NB4 (cell line): ENCODE measurements at regions not wholly inside any gene's neighbourhood (a gene's known extent, or its start where the extent isn't known, plus 50 kb on each side); places are given as distances from the start of the nearest gene placed in this dataset.

Experiments used
- DNase-seq: peaks from one replicate; pipeline ENCODE4 v3.0.0; 2010; ENCODE audit warnings: low read depth
- H3K4me3 ChIP-seq: one replicate; pipeline ENCODE4 v1.5.1; 2011; ENCODE audit warnings: mild to moderate bottlenecking, low read depth, low read length, moderate library complexity
- CTCF ChIP-seq: IDR thresholded peaks from one replicate; pipeline ENCODE4 v1.5.1; 2012; ENCODE audit warnings: low read depth, low read length
- MAX ChIP-seq: IDR thresholded peaks from 2 replicates; pipeline ENCODE4 v1.6.1; 2011; ENCODE audit warnings: low read depth, low read length
- MYC ChIP-seq: IDR thresholded peaks from 2 replicates; pipeline ENCODE4 v1.6.1; 2011; ENCODE audit warnings: low read depth, low read length
- POLR2A ChIP-seq: IDR thresholded peaks from 2 replicates; pipeline ENCODE4 v1.6.1; 2011; ENCODE audit warnings: mild to moderate bottlenecking; ENCODE audit not compliant: insufficient read length; ENCODE audit errors: extremely low read depth

GRCh38 chr14:30129807-30130206 is 202.2 kb upstream of the PRKD1 start:
- no peak overlapping the region for H3K4me3 ChIP-seq
- no peak for DNase-seq
- TF ChIP-seq MAX (no peak), CTCF (no peak), MYC (no peak), POLR2A (no peak)

GRCh38 chr14:30131581-30132097 is 204.0 kb upstream of the PRKD1 start:
- TF ChIP-seq MAX = no peak
- no peak for TF ChIP-seq MYC
- no peak for TF ChIP-seq POLR2A
- TF ChIP-seq CTCF = no peak
- H3K4me3 ChIP-seq = no peak overlapping the region
- DNase-seq = no peak

GRCh38 chr14:30132196-30132595 is 204.5 kb upstream of the PRKD1 start:
- no peak for DNase-seq
- no peak overlapping the region for H3K4me3 ChIP-seq
- TF ChIP-seq MYC (no peak), MAX (no peak), CTCF (no peak), POLR2A (no peak)

- no peak overlapping the region for H3K4me3 ChIP-seq
Measured at GRCh38 chr14:30134936-30135335, 207.3 kb upstream of the PRKD1 start.

GRCh38 chr14:30138567-30138966 is 210.9 kb upstream of the PRKD1 start:
- no peak overlapping the region for H3K4me3 ChIP-seq
- no peak for DNase-seq
- TF ChIP-seq MAX (no peak), MYC (no peak), CTCF (no peak), POLR2A (no peak)

More at GRCh38 chr14:30134936-30135335, 207.3 kb upstream of the PRKD1 start:
- TF ChIP-seq CTCF (no peak), MYC (no peak), MAX (no peak), POLR2A (no peak)
- DNase-seq = no peak
